ENCODE measurements at regions not wholly inside any gene's neighbourhood (a gene's known extent, or its start where the extent isn't known, plus 50 kb on each side); places are given as distances from the start of the nearest gene placed in this dataset.

DNA sequence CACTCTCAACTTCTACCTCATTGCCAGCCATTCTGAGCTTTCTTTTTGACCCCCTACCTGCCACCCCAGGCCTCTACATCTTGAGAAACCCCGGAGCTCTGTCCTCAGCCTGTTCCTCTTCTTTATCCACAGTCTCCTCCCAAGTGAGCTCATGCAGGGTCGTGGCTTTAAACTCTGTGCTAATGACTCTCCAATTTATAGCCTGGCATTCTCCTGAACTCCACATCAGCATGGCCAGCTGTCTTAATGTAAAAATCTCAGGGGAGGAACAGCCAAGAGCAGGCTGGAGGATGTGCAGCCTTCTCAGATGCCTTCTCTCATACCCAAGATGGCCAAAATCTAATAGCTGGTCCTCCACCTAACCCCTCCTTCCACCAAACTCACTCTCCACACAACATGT, 84.2 kb downstream of the CCDC185 start:
- no peaks in the 10 kb centered on the region for H3K9me3 Mint-ChIP-seq
- no peak overlapping the region for H3K27ac Mint-ChIP-seq
- no peak overlapping the region for H3K4me3 Mint-ChIP-seq

More for the DNA sequence above, 84.2 kb downstream of the CCDC185 start:
- Histone ChIP-seq H3K27ac (ENCODE audit: low read depth) (no peak overlapping the region), H3K4me3 (no peak overlapping the region), H3K36me3 (ENCODE audit: insufficient read depth) (no peaks in the 10 kb centered on the region), H3K9me2 (ENCODE audit: insufficient read depth) (peaks cover 4% of the 10 kb centered on the region), H3K27me3 (ENCODE audit: insufficient read depth) (no peaks in the 10 kb centered on the region), H3K79me2 (replicated peaks; ENCODE audit: insufficient read depth) (no peaks in the 10 kb centered on the region), H3K4me2 (no peak overlapping the region), H2AFZ (no peak overlapping the region), H3K4me1 (ENCODE audit: insufficient read depth) (0 out of 2 replicates have a peak, but pooled peaks cover 7% of the 10 kb centered on the region), H4K20me1 (replicated peaks; ENCODE audit: insufficient read depth) (no peaks in the 10 kb centered on the region), H3F3A (replicated peaks; ENCODE audit: low read depth) (no peaks in the 10 kb centered on the region)
- peaks cover 15% of the 10 kb centered on the region for H3K27me3 Mint-ChIP-seq (ENCODE audit: insufficient read depth, low read depth, poor library complexity)
- no peaks in the 10 kb centered on the region for H3K36me3 Mint-ChIP-seq (ENCODE audit: low read depth)
- no peak for DNase-seq (ENCODE audit: low spot score)
- H3K4me1 Mint-ChIP-seq, result peaks cover 11% of the 10 kb centered on the region
- TF ChIP-seq POLR2AphosphoS5 (IDR thresholded peaks at IDR 0.05; ENCODE audit: low read depth) (no peak), EZH2phosphoT487 (IDR thresholded peaks at IDR 0.05; ENCODE audit: unreplicated experiment) (no peak), ZNF331 (CRISPR knock-in tag; IDR thresholded peaks at IDR 0.05; ENCODE audit: low read depth) (no peak), EZH2 (IDR thresholded peaks at IDR 0.05; ENCODE audit: low read depth, unreplicated experiment) (no peak), JUNB (IDR thresholded peaks at IDR 0.05; ENCODE audit: unreplicated experiment) (no peak), NANOG (IDR thresholded peaks at IDR 0.05; ENCODE audit: borderline replicate concordance) (no peak), CREB1 (CRISPR knock-in tag; IDR thresholded peaks at IDR 0.05; ENCODE audit: low read depth) (no peak), ZNF114 (CRISPR knock-in tag; IDR thresholded peaks at IDR 0.05) (no peak), STAT1 (IDR thresholded peaks at IDR 0.05; ENCODE audit: unreplicated experiment) (no peak)
- TF ChIP-seq, protein P1, sequence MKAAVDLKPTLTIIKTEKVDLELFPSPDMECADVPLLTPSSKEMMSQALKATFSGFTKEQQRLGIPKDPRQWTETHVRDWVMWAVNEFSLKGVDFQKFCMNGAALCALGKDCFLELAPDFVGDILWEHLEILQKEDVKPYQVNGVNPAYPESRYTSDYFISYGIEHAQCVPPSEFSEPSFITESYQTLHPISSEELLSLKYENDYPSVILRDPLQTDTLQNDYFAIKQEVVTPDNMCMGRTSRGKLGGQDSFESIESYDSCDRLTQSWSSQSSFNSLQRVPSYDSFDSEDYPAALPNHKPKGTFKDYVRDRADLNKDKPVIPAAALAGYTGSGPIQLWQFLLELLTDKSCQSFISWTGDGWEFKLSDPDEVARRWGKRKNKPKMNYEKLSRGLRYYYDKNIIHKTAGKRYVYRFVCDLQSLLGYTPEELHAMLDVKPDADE (IDR thresholded peaks at IDR 0.05), result no peak
- TF ChIP-seq, protein P2, sequence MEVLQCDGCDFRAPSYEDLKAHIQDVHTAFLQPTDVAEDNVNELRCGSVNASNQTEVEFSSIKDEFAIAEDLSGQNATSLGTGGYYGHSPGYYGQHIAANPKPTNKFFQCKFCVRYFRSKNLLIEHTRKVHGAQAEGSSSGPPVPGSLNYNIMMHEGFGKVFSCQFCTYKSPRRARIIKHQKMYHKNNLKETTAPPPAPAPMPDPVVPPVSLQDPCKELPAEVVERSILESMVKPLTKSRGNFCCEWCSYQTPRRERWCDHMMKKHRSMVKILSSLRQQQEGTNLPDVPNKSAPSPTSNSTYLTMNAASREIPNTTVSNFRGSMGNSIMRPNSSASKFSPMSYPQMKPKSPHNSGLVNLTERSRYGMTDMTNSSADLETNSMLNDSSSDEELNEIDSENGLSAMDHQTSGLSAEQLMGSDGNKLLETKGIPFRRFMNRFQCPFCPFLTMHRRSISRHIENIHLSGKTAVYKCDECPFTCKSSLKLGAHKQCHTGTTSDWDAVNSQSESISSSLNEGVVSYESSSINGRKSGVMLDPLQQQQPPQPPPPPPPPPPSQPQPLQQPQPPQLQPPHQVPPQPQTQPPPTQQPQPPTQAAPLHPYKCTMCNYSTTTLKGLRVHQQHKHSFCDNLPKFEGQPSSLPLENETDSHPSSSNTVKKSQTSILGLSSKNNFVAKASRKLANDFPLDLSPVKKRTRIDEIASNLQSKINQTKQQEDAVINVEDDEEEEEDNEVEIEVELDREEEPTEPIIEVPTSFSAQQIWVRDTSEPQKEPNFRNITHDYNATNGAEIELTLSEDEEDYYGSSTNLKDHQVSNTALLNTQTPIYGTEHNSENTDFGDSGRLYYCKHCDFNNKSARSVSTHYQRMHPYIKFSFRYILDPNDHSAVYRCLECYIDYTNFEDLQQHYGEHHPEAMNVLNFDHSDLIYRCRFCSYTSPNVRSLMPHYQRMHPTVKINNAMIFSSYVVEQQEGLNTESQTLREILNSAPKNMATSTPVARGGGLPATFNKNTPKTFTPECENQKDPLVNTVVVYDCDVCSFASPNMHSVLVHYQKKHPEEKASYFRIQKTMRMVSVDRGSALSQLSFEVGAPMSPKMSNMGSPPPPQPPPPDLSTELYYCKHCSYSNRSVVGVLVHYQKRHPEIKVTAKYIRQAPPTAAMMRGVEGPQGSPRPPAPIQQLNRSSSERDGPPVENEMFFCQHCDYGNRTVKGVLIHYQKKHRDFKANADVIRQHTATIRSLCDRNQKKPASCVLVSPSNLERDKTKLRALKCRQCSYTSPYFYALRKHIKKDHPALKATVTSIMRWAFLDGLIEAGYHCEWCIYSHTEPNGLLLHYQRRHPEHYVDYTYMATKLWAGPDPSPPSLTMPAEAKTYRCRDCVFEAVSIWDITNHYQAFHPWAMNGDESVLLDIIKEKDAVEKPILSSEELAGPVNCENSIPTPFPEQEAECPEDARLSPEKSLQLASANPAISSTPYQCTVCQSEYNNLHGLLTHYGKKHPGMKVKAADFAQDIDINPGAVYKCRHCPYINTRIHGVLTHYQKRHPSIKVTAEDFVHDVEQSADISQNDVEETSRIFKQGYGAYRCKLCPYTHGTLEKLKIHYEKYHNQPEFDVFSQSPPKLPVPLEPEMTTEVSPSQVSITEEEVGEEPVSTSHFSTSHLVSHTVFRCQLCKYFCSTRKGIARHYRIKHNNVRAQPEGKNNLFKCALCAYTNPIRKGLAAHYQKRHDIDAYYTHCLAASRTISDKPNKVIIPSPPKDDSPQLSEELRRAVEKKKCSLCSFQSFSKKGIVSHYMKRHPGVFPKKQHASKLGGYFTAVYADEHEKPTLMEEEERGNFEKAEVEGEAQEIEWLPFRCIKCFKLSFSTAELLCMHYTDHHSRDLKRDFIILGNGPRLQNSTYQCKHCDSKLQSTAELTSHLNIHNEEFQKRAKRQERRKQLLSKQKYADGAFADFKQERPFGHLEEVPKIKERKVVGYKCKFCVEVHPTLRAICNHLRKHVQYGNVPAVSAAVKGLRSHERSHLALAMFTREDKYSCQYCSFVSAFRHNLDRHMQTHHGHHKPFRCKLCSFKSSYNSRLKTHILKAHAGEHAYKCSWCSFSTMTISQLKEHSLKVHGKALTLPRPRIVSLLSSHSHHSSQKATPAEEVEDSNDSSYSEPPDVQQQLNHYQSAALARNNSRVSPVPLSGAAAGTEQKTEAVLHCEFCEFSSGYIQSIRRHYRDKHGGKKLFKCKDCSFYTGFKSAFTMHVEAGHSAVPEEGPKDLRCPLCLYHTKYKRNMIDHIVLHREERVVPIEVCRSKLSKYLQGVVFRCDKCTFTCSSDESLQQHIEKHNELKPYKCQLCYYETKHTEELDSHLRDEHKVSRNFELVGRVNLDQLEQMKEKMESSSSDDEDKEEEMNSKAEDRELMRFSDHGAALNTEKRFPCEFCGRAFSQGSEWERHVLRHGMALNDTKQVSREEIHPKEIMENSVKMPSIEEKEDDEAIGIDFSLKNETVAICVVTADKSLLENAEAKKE (CRISPR knock-in tag; IDR thresholded peaks at IDR 0.05), result no peak
- TF ChIP-seq, protein P3, sequence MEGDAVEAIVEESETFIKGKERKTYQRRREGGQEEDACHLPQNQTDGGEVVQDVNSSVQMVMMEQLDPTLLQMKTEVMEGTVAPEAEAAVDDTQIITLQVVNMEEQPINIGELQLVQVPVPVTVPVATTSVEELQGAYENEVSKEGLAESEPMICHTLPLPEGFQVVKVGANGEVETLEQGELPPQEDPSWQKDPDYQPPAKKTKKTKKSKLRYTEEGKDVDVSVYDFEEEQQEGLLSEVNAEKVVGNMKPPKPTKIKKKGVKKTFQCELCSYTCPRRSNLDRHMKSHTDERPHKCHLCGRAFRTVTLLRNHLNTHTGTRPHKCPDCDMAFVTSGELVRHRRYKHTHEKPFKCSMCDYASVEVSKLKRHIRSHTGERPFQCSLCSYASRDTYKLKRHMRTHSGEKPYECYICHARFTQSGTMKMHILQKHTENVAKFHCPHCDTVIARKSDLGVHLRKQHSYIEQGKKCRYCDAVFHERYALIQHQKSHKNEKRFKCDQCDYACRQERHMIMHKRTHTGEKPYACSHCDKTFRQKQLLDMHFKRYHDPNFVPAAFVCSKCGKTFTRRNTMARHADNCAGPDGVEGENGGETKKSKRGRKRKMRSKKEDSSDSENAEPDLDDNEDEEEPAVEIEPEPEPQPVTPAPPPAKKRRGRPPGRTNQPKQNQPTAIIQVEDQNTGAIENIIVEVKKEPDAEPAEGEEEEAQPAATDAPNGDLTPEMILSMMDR (conservative IDR thresholded peaks at IDR 0.05; ENCODE audit: low read depth in 2 of 2), result no peak
- TF ChIP-seq, protein P4, sequence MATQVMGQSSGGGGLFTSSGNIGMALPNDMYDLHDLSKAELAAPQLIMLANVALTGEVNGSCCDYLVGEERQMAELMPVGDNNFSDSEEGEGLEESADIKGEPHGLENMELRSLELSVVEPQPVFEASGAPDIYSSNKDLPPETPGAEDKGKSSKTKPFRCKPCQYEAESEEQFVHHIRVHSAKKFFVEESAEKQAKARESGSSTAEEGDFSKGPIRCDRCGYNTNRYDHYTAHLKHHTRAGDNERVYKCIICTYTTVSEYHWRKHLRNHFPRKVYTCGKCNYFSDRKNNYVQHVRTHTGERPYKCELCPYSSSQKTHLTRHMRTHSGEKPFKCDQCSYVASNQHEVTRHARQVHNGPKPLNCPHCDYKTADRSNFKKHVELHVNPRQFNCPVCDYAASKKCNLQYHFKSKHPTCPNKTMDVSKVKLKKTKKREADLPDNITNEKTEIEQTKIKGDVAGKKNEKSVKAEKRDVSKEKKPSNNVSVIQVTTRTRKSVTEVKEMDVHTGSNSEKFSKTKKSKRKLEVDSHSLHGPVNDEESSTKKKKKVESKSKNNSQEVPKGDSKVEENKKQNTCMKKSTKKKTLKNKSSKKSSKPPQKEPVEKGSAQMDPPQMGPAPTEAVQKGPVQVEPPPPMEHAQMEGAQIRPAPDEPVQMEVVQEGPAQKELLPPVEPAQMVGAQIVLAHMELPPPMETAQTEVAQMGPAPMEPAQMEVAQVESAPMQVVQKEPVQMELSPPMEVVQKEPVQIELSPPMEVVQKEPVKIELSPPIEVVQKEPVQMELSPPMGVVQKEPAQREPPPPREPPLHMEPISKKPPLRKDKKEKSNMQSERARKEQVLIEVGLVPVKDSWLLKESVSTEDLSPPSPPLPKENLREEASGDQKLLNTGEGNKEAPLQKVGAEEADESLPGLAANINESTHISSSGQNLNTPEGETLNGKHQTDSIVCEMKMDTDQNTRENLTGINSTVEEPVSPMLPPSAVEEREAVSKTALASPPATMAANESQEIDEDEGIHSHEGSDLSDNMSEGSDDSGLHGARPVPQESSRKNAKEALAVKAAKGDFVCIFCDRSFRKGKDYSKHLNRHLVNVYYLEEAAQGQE (IDR thresholded peaks at IDR 0.05; ENCODE audit: unreplicated experiment), result no peak
- no peak for ATAC-seq
